NCI-H774 (cell line): ENCODE measurements at regions not wholly inside any gene's neighbourhood (a gene's known extent, or its start where the extent isn't known, plus 50 kb on each side); places are given as distances from the start of the nearest gene placed in this dataset.

Source experiments
- DNase-seq: peaks from one replicate; lab custom pipeline; 2025; lab: John Stamatoyannopoulos, UW

DNA sequence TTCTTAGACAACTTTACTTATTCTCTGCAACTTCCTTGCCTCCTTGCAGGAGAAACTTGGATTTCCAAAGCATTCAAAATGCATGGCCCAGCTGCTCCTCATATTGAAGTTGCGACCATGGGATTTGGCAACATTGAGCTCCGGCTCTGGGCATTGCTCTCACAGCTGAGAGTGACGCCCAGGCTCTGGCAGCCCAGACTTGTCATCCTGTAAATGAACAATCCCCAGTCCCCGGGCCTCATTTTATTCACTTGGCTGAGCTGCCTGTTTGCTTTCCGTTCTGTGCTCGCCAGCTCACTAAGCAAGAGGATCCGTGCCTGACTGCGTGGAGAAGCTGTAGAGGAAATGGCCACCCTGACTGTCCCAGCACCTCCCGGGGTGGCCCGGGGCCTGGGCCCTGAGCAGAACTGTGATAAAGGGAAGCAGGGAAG is 119.5 kb upstream of the CD93 start:
- DNase-seq: peak; percentile 45

DNA sequence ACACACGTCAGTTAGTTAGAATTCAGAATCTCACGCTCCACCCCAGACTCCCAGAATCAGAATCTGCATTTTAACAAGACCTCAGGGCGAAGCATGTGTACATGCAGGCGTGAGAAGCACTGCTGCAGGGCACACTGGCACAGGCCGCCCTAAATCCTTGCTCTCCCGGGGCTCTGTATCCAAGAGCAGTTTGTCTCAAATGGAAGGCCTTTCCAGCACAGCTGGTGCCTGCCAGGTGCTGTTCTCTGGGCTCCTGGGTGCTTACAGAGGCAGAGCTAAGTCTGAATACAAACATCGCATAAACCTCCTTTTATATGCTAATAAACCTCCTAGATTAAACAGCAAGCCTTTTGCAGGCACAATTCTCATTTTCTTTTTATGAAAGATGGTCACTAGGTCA is 119.1 kb upstream of the CD93 start:
- peak; percentile 37 for DNase-seq

DNA sequence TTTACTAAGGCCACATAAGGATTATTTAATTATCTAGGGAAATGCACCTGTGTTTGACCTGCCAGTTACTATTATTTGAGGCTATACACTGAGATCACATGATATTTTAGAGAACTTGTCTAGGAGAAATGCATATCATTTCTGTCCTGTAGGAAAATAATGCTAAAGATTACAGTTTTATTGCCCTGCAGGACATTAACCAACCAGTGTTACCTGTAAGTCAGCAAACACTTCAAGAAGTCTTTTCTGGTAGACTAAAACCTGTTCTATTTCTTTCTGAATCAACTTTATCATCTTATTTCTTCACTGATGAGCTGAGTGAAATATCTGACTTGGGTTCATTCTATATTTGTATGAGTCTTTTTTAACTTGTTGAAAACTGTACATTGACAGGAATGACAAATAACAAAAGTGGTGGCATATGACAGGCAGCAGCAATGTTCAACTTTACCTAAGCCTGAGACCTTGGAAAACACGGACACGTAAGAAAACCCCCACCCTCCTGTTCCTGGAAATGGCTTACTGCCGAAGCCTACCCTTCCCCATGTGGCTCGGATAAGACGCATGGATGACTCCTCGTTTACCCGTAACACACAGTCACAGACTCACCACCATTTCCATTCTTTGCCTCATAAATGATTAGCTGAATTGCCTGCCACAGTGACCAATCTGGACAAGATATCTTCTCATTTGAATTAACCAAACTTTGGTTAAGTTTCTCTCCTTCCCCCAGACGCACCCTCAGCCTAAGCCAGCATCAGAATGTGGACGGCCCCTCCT is 118.0 kb upstream of the CD93 start:
- no peak for DNase-seq

DNA sequence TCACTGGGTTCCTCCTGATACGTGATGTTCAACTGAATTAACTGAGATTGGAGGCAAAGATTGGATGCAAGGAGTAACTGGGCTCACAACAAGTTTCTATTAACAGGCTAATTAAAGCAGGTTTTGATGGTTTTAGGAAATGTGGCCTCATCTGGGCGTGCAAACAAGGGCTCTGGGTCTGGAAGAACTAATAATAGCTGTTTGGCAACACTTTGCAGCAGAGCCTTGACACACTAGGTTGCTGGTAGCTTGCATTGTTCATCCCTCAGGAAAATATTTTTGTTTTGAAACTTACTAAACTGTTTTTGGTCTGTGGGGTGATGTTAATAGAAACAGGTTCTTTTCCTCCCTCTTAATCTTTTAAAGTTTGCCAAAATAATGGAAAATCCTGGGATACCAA is 117.2 kb upstream of the CD93 start:
- DNase-seq: no peak

DNA sequence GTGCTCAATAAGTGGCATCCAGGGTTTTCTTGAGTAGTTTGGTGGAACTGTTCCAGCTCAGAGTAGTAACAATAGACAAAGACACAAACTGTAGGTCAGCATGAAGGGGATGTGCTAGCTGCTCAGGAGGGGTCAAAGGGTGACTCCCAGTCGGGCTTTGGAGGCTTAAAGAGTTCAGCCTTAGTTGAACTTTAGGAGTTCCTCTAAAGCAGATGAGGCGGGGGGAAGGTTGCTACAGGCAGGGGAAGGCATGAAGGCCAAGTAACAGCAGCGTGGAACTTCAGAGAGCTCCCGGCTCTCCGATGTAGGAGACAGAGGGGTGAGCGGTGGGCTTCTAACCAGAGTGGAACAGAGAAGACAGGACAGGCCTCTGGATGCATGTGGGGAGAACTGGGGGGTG is 115.5 kb upstream of the CD93 start:
- DNase-seq: no peak

DNA sequence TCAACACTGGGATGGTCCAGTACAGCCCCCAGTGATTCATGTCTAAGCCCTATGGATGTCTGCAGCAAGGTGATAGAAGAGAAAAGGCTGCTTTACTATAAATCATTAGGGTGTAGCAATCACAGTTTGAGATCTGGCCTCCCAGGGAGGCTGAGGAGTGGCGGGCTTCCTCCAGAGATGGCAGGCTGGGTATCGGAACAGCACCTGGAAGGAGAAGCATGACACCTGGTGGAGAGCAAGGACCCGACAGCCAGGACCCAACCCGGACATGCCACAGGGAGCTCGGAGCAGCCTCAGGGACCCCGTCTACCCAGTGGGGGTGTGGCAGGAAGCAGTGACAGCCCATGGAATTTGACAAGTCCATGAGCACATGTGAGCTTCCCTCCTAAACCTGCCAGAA is 114.8 kb upstream of the CD93 start:
- DNase-seq: no peak

DNA sequence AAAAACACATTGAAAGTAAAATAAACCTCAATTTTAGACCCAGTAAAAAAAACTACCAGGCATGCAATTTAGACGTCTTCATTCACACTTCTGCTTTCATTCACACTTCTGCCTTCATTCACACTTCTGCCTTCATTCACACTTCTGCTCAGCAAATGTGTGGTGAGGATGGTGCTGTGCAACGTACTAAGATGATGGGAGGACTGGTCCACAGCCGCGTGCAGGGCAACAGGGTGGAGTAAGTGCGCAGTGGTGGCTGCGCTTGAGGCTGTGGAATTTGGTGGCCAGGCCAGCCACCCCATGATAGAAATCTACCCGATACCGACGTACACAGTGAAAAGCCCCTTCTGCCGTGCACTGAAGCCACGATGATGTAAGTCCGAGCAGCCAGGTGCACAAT is 114.3 kb upstream of the CD93 start:
- DNase-seq: no peak

DNA sequence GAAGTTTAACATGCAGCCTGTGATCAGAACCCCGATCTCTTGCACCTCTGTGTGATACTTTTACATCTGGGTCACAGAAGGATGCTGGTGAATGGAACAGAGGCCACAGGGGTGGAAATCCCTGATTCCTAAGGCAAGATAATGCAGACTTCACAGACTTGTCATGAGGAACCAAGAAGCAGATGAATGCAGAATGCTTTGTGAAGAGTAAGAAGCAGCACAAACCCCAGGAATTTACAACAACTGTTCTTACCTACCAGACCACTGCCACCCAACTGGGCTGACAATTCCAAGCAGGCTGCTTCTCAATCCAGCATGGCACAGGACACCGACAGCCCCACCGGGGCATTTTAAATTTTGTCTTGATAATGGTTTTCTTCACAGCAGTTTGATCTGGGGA is 113.2 kb upstream of the CD93 start:
- no peak for DNase-seq

DNA sequence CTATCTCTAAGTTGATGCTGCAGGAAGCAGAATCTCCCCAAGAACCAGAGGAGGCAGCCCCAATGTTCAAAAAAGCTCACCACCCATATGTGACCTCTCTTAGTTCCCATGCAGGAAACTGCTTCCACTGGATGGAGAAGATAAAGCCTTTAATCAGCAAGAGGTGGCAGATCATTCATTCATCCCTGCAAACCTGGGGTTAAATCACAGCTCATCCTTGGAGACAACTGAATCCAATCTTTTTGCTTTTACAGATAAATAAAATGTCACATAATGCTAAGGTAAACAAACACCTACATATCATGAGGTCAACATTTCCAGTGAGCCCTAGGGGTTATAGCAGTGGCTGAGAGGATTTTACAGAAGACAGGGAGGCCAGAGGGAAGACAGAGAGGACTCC is 112.7 kb upstream of the CD93 start:
- no peak for DNase-seq

DNA sequence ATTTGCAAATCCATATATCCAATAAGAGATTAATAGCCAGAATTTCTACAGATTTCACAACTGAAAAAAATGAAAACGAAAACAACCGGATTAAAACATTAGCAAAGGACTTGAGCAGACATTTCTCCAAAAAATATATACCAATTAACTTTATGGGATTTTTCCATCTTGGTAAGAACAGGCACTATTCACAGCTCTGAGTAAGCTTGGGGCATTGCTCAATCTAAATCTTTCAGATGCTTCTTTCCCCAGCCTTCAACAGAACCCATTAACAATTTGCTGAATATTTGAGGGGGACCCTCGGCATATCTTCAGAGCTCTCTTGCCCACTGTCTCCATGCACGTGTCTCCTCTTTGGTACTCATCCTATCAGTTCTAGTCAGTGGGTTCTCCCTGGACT is 111.7 kb upstream of the CD93 start:
- DNase-seq: no peak

DNA sequence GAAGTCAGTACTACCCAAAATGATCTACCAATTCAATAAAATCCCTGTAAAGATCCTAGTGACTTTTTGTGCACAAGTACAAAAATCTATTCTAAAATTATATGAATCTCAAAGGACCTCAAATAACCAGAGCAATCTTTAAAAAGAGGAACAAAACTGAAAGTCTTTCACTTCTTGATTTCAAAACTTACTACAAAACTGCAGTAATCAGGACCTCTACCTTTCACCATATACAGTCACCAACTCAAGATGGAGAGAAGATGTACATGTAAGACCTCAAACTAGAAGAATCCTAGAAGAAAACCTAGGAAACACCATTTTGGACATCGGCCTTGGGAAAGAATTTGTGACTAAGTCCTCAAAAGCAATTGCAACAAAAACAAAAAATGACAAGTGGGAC is 109.5 kb upstream of the CD93 start:
- no peak for DNase-seq

DNA sequence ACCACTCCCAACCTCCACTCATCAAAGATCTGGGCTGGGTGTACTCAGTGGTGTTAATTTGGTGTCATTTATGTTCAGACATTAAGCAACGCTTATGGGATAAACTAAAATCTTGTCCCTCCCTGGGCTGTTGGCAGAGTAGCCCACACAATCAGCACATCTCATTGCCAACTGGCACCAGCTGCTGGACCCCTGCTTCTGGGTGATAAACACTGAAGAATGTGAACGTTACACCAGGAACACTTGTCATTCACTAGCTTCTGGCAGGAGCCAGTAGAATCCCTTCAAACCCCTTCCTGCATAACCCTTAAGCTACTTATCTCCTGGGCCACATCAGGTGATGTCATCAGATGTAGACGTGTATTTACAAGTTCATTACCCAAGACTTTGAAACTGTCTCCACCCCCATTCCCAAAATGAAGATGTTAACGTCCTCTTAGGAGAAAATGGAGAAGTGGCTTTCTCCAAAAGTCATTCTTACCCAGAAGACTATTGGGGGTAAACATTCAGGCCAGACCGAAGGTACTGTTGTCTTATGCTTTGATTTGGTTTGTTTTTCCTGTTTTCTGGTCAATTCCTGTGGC is 107.8 kb upstream of the CD93 start:
- no peak for DNase-seq

DNA sequence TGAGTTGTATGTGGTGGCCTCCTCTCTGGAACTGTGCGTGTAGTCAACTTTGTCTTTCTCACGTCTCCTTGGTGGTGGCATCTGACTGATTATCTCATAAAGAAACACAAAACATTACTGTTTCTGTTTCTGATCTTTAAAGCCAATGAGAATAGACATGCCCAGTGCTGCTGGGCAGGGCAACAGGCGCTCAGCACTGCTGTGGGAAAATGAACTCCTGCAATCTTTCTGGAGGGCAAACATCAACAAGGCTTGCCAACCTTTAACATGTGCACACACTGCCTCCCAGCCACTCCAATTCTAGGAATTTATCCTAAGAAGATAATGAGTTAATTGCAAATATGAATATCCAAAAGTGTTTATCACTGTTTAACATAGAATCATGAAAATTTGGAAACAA is 106.3 kb upstream of the CD93 start:
- DNase-seq: no peak

DNA sequence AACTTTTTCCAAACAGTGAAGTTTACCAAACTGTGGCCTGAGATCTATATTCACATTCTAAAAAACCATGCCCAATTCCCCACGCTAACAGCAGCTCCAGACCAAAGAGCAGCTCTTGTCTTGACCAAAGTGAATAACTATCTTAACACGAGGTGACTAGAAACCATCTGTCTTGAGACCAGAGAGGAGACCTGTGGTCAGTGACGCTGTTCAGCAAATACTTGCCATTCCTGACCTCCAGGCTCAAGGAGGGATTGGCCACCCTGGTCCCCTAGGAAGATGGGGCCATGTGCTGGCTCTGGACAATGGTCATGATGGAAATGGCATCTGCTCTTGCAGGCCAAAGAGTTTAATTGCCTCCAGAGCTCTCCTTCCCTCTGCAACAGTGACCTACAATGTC is 104.4 kb upstream of the CD93 start:
- no peak for DNase-seq

DNA sequence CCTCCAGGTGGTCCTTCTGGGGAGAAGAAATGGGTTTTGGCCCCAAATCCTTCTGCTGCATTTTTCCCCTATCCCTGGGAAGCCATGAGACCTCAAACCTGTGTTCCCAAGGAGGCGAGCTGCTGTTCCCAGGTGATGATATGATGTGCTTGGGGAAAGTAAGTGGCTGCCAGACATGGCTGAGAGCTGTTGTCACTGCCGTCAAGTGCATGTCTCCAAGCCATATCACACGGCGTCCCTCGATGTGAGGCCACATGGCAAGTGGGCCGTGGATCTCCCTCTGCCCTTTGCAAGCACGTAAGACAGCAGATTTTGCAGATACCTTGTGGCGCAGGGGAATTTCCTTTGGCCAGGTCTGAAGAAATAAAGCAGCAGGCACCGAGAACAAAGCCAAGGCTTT is 103.7 kb upstream of the CD93 start:
- DNase-seq: no peak

DNA sequence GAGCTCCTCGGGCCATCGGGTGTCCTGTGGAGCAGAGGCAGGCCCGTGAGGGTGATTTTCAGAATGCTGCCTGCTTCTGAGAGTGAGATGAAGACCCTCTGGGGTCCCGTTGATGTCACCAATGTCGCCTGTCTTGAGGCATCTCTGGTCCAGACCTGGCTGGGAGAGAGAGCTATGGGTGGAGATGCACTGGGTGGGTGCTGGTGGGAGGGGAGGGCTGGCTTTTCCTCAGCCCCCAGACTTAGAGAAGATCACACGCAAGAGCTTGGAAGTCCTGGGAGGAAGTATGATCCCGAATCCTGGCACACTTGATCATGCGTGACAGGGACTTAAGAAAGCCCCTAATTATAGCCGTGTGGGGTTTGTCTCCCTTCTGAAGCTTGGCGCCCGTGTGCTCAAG is 103.2 kb upstream of the CD93 start:
- DNase-seq: no peak

DNA sequence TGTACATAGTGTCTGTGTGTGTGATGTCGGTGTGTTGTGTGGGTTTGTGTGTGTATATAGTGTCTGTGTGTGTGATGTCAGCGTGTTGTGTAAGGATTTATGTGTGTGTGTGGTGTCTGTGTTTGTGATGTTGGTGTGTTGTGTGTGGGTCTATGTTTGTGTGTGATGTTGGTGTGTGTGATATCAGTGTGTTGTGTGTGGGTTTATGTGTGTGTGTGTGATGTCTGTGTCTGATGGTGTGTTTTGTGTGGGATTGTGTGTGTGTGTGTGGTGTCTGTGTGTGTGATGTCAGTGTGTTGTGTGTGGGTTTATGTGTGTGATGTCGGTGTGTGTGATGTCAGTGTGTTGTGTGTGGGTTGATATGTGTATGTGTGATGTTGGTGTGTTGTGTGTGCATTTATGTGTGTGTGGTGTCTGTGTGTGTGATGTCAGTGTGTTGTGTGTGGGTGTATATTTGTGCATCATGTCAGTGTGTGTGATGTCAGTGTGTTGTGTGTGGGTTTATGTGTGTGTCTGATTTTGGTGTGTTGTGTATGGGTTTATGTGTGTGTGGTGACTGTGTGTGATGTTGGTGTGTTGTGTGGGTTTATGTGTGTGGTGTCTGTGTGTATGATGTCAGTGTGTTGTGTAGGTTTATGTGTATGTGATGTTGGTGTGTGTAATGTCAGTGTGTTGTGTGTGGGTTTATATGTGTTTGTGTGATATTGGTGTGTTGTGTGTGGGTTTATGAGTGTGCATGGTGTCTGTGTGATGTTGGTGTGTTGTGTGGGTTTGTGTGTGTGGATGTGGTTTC is 102.4 kb upstream of the CD93 start:
- no peak for DNase-seq

DNA sequence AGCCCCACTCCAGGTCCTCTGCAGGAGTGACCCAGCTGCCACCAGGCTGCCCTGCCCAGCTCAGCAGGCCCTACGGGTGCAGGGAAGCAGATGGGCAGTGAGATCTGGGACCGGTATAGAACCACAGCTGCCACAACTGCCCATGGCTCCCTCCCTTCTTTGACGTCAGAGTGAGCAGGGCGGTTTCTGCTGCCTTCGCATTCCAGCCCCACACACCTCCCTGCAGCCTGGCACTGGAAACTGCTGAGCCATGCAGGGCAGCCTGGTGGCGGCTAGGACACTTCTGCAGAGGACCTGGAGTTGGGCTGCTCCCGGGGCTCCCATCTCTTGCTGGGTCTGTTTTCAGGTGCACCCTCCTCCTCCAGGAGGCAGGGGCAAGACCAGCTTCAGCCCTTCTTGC is 101.6 kb upstream of the CD93 start:
- DNase-seq: peak; percentile 40

DNA sequence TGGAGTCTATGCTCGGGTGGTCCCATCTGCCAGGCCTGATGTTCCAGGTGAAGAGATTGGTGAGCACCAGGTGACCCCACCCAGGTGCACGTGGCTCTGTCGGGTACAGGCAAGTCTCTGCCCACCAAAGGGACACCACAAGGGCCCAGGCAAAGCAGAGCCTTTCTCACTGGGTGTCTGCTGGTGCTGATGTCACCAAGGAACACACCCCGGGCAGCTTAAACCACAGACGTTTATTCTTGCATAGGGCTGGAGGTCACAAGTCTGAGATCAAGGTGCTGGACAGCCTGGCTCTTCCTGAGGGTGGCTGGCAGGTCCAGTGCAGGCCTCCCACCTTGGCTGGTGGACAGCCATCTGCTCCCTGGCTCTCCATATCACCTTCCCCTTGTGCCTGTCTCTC is 100.7 kb upstream of the CD93 start:
- DNase-seq: no peak

DNA sequence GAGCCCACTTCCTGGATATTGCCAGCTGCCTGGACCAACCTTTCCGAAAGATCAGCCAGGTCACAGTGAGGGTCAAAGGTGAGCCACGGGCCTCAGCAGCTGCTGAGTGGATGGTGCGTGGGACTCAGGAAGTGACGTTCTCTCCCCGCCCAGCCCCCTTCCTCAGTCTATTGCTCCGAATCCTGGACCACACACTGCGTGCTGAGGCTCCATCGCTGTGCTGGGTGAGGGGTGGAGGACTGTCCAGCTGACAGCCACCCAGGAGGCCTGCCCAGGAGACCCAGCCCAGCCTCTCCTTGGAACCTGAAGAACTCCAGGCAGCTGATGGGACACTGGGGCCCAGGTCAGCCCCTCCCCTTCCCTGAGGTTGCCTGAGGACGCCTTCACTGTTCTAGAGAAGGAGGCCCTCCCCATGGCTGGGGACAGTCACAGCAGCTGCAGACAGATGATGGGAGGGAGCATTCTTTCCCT is 94.4 kb upstream of the CD93 start:
- no peak for DNase-seq

DNA sequence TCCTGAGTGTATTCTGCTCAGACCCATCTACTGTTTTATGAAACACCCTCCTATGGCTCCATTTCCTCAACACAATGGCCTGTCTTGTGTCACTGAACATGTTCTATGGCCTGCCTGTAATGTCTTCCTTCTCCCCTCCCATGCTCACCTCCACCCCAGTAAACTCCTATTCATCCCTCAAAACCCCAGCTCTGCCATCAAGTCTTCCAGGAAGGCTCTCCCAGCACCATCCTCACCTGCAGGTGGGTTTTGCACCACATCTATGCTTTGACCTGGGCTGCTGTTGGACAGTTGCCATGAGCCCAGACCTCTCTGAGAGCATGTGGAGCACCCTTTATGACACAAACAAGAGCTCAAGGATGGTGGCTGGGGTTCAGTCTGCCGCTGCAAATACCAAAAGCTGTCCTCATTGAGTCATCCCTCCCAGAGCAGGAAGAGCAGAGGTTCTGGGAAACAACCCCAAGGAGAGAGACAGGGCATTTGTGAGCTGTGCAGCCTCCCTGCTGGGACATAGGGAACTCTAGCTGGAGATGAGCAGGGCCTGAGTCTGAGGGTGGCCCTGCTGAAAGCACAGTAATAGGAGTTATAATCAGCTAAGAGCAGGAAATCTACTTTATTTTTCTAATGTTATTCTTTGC is 93.8 kb upstream of the CD93 start:
- no peak for DNase-seq

DNA sequence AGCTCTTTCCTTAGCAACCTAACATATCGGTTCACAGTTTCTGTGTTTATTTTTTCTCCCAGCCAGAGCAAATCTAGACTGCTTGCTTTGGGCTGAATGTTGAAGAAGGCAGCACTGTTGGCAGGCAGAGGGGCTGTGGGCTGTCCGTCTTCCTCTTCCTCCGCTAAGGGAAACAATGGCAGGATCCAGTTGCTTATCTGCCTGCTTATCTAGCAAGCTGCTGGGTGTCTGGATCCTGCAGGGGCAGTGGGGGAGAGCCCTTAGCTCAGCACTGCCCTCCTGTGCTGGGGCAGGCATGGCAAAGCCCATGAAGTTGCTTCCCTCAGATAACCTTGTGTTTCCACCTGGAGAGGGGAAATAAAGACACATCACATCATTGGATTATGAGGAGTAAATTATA is 92.7 kb upstream of the CD93 start:
- no peak for DNase-seq

DNA sequence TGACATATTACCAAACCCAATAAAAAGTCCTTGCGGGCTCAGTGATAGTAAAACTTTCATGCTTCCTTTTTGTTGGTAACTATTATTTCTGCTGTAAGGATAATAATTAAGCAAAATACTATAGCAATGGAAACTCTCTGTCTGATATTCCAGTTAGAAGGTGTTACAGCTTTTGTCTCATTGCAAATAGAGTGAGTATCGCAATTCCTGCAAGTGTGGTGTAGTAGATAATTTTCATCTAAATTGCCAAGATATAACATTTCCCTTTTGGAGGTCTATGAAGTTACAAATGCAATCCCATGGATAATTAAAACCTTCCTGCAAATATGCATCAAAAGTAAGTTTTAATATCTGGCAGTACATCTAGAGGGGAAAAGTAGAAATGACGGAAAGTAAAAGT is 88.7 kb upstream of the CD93 start:
- DNase-seq: no peak
